Heart left ventricle (tissue), 13 donors: ENCODE measurements at regions not wholly inside any gene's neighbourhood (a gene's known extent, or its start where the extent isn't known, plus 50 kb on each side); places are given as distances from the start of the nearest gene placed in this dataset.

ENCODE experiments used
- CTCF ChIP-seq, 12 donors: fragments of 200-600 bp; sonication (generic) in 4 of 12; IDR thresholded peaks; one replicate each; pipeline versions ENCODE4 v1.5.0 to v1.8.0; 2018 to 2022; ENCODE audit warnings: antibody characterized with exemption in 12 of 12, mild to moderate bottlenecking in 5 of 12
- POLR2A ChIP-seq, 2 donors: fragments of 450-650 bp; IDR thresholded peaks; one replicate each; pipeline ENCODE4 v1.6.1; 2017; ENCODE audit warnings: antibody characterized with exemption in 2 of 2, mild to moderate bottlenecking in 2 of 2, moderate library complexity in 2 of 2
- donor health status: ischemic (EF 13 %, LVEDD 7.1; RV severe dilation, severe dysfunction).
- donor health status: DM: no; HTN: yes; CAD: no.
- donor health status: DM: no; HTN: no; CAD: no.
- donor health status: ischemic (EF 25% LVEDD 6.9; RV normal size, moderate dysfunction).
- donor health status: ischemic (EF 25% LVEDD 5.7; RV mildly dilated, moderate dysfunction).
- donor health status: ischemic (EF 35%, LVEDD 5.7; RV mildly dilated, moderate dysfunction).
- donor health status: nonischemic (EF 11% LVEDD 7.7; RV severe dilation, severe dysfunction).
- donor health status: DM: yes; HTN: yes; CAD: no.
- donor health status: PGD.
- donor health status: ischemic (EF 29% LVEDD 5.4; RV normal size, mild dysfunction).
- donor health status: nonischemic (EF 23%, LVEDD 6.1; RV moderate dilation, normal function).

DNA sequence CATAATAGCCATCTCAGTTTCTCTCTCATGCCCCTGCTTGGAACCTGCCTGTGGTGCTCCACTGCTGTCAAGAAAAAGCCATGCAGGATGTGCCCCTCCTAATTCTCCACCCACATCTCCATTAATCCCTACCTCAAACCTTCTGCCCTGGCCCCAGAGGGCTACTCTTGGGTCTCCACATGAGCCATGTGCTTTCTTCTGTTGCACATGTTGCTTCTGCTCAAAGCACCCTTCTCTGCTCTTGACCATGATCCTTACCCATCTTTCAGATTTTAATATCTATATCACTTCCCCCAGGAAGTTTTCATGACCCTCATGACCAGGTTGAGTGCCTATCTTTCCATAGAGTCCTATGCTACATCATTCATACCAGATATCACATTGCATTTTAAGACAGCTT lies 514.2 kb downstream of the RPS24 start:
- TF ChIP-seq CTCF (IDR thresholded peaks at IDR 0.05) (no peak), POLR2A (IDR thresholded peaks at IDR 0.05) (no peak)
